OCI-LY1 (cell line): ENCODE measurements at regions not wholly inside any gene's neighbourhood (a gene's known extent, or its start where the extent isn't known, plus 50 kb on each side); places are given as distances from the start of the nearest gene placed in this dataset.

ENCODE experiments used
- H2AFZ ChIP-seq: fragments of 200-600 bp; sonication (generic), shearing (Covaris generic); 2 replicates; pipeline ENCODE4 v1.6.0; 2014; ENCODE audit warnings: antibody characterized with exemption, mild to moderate bottlenecking, low read length
- H3F3A ChIP-seq: fragments of 200-600 bp; sonication (generic), shearing (Covaris generic); 2 replicates; pipeline ENCODE4 v1.6.0; 2014; ENCODE audit warnings: mild to moderate bottlenecking, antibody characterized with exemption, low read length, moderate library complexity; ENCODE audit not compliant: insufficient read depth
- H3K27ac ChIP-seq: fragments of 200-600 bp; sonication (generic); 2 replicates; pipeline ENCODE4 v1.5.1; 2014; ENCODE audit warnings: low read length, mixed run types, mild to moderate bottlenecking, low read depth; ENCODE audit not compliant: poor library complexity, severe bottlenecking
- H3K27me3 ChIP-seq: fragments of 200-600 bp; sonication (generic); 2 replicates; pipeline ENCODE4 v1.6.0; 2014; ENCODE audit warnings: antibody characterized with exemption, mild to moderate bottlenecking, low read length, moderate library complexity; ENCODE audit not compliant: insufficient read depth
- H3K36me3 ChIP-seq: fragments of 200-600 bp; sonication (generic); 2 replicates; pipeline ENCODE4 v1.6.1; 2014; ENCODE audit warnings: mild to moderate bottlenecking, antibody characterized with exemption, low read length, moderate library complexity, mixed read lengths; ENCODE audit not compliant: insufficient read depth
- H3K4me1 ChIP-seq: fragments of 200-600 bp; sonication (generic); 2 replicates; pipeline ENCODE4 v1.5.1; 2014; ENCODE audit warnings: mild to moderate bottlenecking, low read length, moderate library complexity; ENCODE audit not compliant: insufficient read depth, severe bottlenecking
- H3K4me2 ChIP-seq: fragments of 200-600 bp; sonication (generic), shearing (Covaris generic); 2 replicates; pipeline ENCODE4 v1.6.1; 2014; ENCODE audit warnings: low read length
- H3K4me3 ChIP-seq: fragments of 200-600 bp; sonication (generic); 2 replicates; pipeline ENCODE4 v1.5.1; 2014; ENCODE audit warnings: low read length, low read depth, mild to moderate bottlenecking, mixed read lengths; ENCODE audit not compliant: poor library complexity, severe bottlenecking
- H3K79me2 ChIP-seq: fragments of 200-600 bp; shearing (Covaris generic); 2 replicates; pipeline ENCODE4 v1.6.1; 2016; ENCODE audit warnings: mixed run types, low read length, mixed read lengths; ENCODE audit not compliant: insufficient read depth
- H3K9ac ChIP-seq: fragments of 200-600 bp; sonication (generic), shearing (Covaris generic); 2 replicates; pipeline ENCODE4 v1.6.1; 2014; ENCODE audit warnings: mild to moderate bottlenecking, low read length, mixed read lengths
- H3K9me2 ChIP-seq: fragments of 200-600 bp; sonication (generic), shearing (Covaris generic); 2 replicates; pipeline ENCODE4 v1.6.1; 2014; ENCODE audit warnings: low read depth, mild to moderate bottlenecking, low read length, mixed read lengths
- H3K9me3 ChIP-seq: fragments of 200-600 bp; shearing (Covaris generic); 2 replicates; pipeline ENCODE4 v1.6.1; 2014; ENCODE audit warnings: low read length, mixed read lengths
- H4K20me1 ChIP-seq: fragments of 200-600 bp; sonication (generic), shearing (Covaris generic); 2 replicates; pipeline ENCODE4 v1.6.0; 2016; ENCODE audit warnings: mild to moderate bottlenecking, low read length; ENCODE audit not compliant: insufficient read depth
- EZH2 ChIP-seq: fragments of 200-600 bp; sonication (generic), shearing (Covaris generic); IDR thresholded peaks from 2 replicates; pipeline ENCODE4 v1.8.0; 2017; ENCODE audit warnings: borderline replicate concordance, mixed run types, mild to moderate bottlenecking, antibody characterized with exemption, low read length, moderate library complexity, mixed read lengths
- TF ChIP-seq, protein P1 (sequence below): fragments of 200-600 bp; sonication (generic), shearing (Covaris generic); IDR thresholded peaks from 2 replicates; pipeline ENCODE4 v1.5.1; 2017; ENCODE audit warnings: mild to moderate bottlenecking, antibody characterized with exemption, low read length, moderate library complexity, mixed read lengths

GRCh38 chr10:44853796-44854195, 57.3 kb upstream of the TMEM72 start:
- Histone ChIP-seq H2AFZ (no peak overlapping the region), H3K36me3 (no peaks in the 10 kb centered on the region), H3K4me1 (no peaks in the 10 kb centered on the region), H3K9ac (no peak overlapping the region), H3K4me2 (no peak overlapping the region), H3K9me2 (no peaks in the 10 kb centered on the region), H3K27me3 (0 out of 2 replicates have a peak, but pooled peaks cover 5% of the 10 kb centered on the region), H3K4me3 (no peak overlapping the region), H3F3A (no peaks in the 10 kb centered on the region), H3K27ac (no peak overlapping the region), H4K20me1 (no peaks in the 10 kb centered on the region), H3K79me2 (no peaks in the 10 kb centered on the region), H3K9me3 (no peaks in the 10 kb centered on the region)
- TF ChIP-seq, protein P1, sequence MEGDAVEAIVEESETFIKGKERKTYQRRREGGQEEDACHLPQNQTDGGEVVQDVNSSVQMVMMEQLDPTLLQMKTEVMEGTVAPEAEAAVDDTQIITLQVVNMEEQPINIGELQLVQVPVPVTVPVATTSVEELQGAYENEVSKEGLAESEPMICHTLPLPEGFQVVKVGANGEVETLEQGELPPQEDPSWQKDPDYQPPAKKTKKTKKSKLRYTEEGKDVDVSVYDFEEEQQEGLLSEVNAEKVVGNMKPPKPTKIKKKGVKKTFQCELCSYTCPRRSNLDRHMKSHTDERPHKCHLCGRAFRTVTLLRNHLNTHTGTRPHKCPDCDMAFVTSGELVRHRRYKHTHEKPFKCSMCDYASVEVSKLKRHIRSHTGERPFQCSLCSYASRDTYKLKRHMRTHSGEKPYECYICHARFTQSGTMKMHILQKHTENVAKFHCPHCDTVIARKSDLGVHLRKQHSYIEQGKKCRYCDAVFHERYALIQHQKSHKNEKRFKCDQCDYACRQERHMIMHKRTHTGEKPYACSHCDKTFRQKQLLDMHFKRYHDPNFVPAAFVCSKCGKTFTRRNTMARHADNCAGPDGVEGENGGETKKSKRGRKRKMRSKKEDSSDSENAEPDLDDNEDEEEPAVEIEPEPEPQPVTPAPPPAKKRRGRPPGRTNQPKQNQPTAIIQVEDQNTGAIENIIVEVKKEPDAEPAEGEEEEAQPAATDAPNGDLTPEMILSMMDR, result no peak
- TF ChIP-seq EZH2, result no peak

- H3K9me3 ChIP-seq, result no peaks in the 10 kb centered on the region
- H3K4me3 ChIP-seq, result no peak overlapping the region
- TF ChIP-seq, protein P1, result no peak
- TF ChIP-seq EZH2, result no peak
- no peaks in the 10 kb centered on the region for H3K79me2 ChIP-seq
- H3F3A ChIP-seq, result no peaks in the 10 kb centered on the region
- no peaks in the 10 kb centered on the region for H3K4me1 ChIP-seq
- no peak overlapping the region for H3K4me2 ChIP-seq
- H3K9me2 ChIP-seq, result no peaks in the 10 kb centered on the region
- 0 out of 2 replicates have a peak, but pooled peaks cover 5% of the 10 kb centered on the region for H3K27me3 ChIP-seq
- H3K9ac ChIP-seq, result no peak overlapping the region
- no peaks in the 10 kb centered on the region for H3K36me3 ChIP-seq
- H4K20me1 ChIP-seq, result no peaks in the 10 kb centered on the region
- H2AFZ ChIP-seq, result no peak overlapping the region
- H3K27ac ChIP-seq, result no peak overlapping the region
These were observed 56.3 kb upstream of the TMEM72 start for GRCh38 chr10:44854693-44855350.

DNA sequence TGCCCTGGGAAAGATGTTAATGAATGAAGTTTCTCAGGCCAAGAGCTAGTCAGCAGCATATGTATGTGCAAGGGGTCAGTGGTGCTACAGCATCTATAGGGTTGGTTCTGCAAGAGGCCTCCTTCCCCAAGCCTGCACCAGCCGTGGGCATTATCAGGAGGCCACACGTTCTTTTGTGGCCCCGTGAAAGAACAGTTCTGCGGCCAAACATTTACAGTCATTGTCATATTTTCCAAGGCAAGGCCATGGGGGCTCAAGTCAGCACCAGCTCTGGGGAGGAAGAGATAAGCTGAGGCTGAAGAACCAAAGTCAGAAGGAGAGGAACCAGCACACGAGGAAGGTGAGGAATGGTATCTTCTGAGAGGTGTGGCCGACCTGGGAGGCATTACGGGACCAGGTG, 54.4 kb upstream of the TMEM72 start:
- TF ChIP-seq EZH2, result no peak
- TF ChIP-seq, protein P1, result no peak
- H3K36me3 ChIP-seq, result no peaks in the 10 kb centered on the region
- H3K27me3 ChIP-seq, result 0 out of 2 replicates have a peak, but pooled peaks cover 5% of the 10 kb centered on the region
- no peaks in the 10 kb centered on the region for H3K9me2 ChIP-seq
- H2AFZ ChIP-seq, result no peak overlapping the region
- H3K27ac ChIP-seq, result no peak overlapping the region
- no peaks in the 10 kb centered on the region for H3K79me2 ChIP-seq
- no peak overlapping the region for H3K4me2 ChIP-seq
- H3F3A ChIP-seq, result no peaks in the 10 kb centered on the region
- H4K20me1 ChIP-seq, result no peaks in the 10 kb centered on the region
- H3K4me1 ChIP-seq, result no peaks in the 10 kb centered on the region
- no peak overlapping the region for H3K9ac ChIP-seq
- H3K9me3 ChIP-seq, result no peaks in the 10 kb centered on the region
- H3K4me3 ChIP-seq, result no peak overlapping the region
